DOHH2 (cell line): ENCODE measurements at regions not wholly inside any gene's neighbourhood (a gene's known extent, or its start where the extent isn't known, plus 50 kb on each side); places are given as distances from the start of the nearest gene placed in this dataset.

ENCODE experiments used
- H3F3A ChIP-seq: fragments of 200-600 bp; sonication (generic), shearing (Covaris generic); 2 replicates; pipeline ENCODE4 v1.6.0; 2016; ENCODE audit warnings: antibody characterized with exemption, mild to moderate bottlenecking; ENCODE audit not compliant: control insufficient read depth, insufficient read depth
- H3K27ac ChIP-seq: fragments of 200-600 bp; sonication (generic); 2 replicates; pipeline ENCODE4 v1.5.1; 2014; ENCODE audit warnings: low read depth, mild to moderate bottlenecking, low read length, moderate library complexity
- H3K27me3 ChIP-seq: fragments of 200-600 bp; sonication (generic); 2 replicates; pipeline ENCODE4 v1.6.1; 2014; ENCODE audit warnings: mild to moderate bottlenecking, low read length, mixed read lengths; ENCODE audit not compliant: control insufficient read depth
- H3K36me3 ChIP-seq: fragments of 200-600 bp; sonication (generic); 2 replicates; pipeline ENCODE4 v1.6.1; 2014; ENCODE audit warnings: mild to moderate bottlenecking, low read length, moderate library complexity, mixed read lengths; ENCODE audit not compliant: control insufficient read depth
- H3K4me1 ChIP-seq: fragments of 200-600 bp; sonication (generic); 2 replicates; pipeline ENCODE4 v1.6.1; 2014; ENCODE audit warnings: mild to moderate bottlenecking, low read length, mixed read lengths; ENCODE audit not compliant: control insufficient read depth
- H3K4me2 ChIP-seq: fragments of 200-600 bp; sonication (generic); 2 replicates; pipeline ENCODE4 v1.6.0; 2014; ENCODE audit warnings: mild to moderate bottlenecking, low read length, moderate library complexity
- H3K4me3 ChIP-seq: fragments of 200-600 bp; sonication (generic); 2 replicates; pipeline ENCODE4 v1.5.1; 2014; ENCODE audit warnings: mild to moderate bottlenecking, low read length, mixed read lengths
- H3K79me2 ChIP-seq: fragments of 200-600 bp; sonication (generic); 2 replicates; pipeline ENCODE4 v1.6.1; 2014; ENCODE audit warnings: mild to moderate bottlenecking, low read length, mixed read lengths; ENCODE audit not compliant: control insufficient read depth
- H3K9me2 ChIP-seq: fragments of 200-600 bp; sonication (generic); replicated peaks from 2 replicates; pipeline ENCODE4 v1.6.1; 2014; ENCODE audit warnings: mild to moderate bottlenecking, low read length, mixed read lengths; ENCODE audit not compliant: control insufficient read depth
- H3K9me3 ChIP-seq: fragments of 200-600 bp; sonication (generic); 2 replicates; pipeline ENCODE4 v1.6.1; 2014; ENCODE audit warnings: antibody characterized with exemption, low read length, mixed read lengths; ENCODE audit not compliant: control insufficient read depth, insufficient read depth
- H4K20me1 ChIP-seq: fragments of 200-600 bp; sonication (generic); 2 replicates; pipeline ENCODE4 v1.6.0; 2014; ENCODE audit warnings: low read depth, mild to moderate bottlenecking, antibody characterized with exemption, low read length, moderate library complexity; ENCODE audit not compliant: control insufficient read depth, insufficient read depth
- EZH2phosphoT487 ChIP-seq: fragments of 200-600 bp; sonication (generic); IDR thresholded peaks from 2 replicates; pipeline ENCODE4 v1.6.1; 2017; ENCODE audit warnings: borderline replicate concordance, mild to moderate bottlenecking, antibody characterized with exemption, low read length, moderate library complexity, mixed read lengths
- TF ChIP-seq, protein P1 (sequence below): fragments of 200-600 bp; sonication (generic); IDR thresholded peaks from one replicate; pipeline ENCODE4 v1.5.1; 2014; ENCODE audit warnings: antibody characterized with exemption, mild to moderate bottlenecking, low read depth, low read length; ENCODE audit not compliant: poor library complexity, severe bottlenecking

DNA sequence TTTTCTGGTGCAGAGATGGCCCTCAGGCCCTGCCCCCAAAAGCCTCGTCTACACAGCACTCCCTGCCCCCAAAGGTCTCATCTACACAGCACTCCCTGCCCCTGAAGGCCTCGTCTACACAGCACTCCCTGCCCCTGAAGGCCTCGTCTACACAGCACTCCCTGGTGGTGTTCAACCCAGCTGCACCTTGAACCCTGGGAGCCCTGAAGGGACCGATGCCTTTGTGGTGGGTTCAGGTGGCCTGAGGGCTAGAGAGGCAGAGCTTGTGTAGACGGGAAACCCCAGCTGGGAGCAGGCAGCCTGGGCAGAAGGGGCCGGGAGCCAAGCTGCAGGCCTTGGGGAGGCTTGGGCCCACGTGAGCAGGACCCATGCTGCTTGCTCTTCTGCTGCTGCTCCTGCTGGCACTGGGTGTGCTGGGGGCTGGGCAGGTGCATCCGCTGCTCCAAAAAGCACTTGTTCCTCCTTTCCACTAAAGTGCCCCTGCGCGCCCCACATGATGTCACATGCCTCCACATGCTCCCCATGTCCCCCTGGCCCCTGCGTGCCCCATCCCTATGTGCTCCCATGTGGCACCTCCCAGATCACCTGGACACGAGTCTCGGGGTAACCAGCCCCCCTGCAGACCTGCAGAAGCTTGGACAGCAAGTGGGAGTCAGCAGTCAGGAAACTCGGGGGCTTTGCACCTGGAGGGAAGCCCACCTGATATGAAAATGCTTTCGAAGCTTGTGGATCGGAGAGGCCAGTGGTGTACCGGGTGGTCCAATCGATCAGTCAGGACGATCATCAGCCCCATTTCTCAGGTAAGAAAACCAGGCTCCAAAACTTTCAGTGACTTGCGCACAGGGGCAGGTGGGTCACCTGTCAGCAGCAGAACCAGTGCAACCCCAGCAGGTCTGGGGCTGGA is 94.9 kb upstream of the CTDP1 start:
- Histone ChIP-seq H3K27ac (no peak overlapping the region), H3K4me2 (no peak overlapping the region), H3K79me2 (no peaks in the 10 kb centered on the region), H3K4me3 (no peak overlapping the region), H3K4me1 (no peaks in the 10 kb centered on the region), H3F3A (0 out of 2 replicates have a peak, but pooled peaks cover 4% of the 10 kb centered on the region), H3K27me3 (no peaks in the 10 kb centered on the region), H3K36me3 (no peaks in the 10 kb centered on the region), H3K9me3 (peaks cover 15% of the 10 kb centered on the region; the same call in 1 of the 2 replicates), H3K9me2 (no peaks in the 10 kb centered on the region), H4K20me1 (no peaks in the 10 kb centered on the region)
- TF ChIP-seq EZH2phosphoT487 = no peak
- TF ChIP-seq, protein P1, sequence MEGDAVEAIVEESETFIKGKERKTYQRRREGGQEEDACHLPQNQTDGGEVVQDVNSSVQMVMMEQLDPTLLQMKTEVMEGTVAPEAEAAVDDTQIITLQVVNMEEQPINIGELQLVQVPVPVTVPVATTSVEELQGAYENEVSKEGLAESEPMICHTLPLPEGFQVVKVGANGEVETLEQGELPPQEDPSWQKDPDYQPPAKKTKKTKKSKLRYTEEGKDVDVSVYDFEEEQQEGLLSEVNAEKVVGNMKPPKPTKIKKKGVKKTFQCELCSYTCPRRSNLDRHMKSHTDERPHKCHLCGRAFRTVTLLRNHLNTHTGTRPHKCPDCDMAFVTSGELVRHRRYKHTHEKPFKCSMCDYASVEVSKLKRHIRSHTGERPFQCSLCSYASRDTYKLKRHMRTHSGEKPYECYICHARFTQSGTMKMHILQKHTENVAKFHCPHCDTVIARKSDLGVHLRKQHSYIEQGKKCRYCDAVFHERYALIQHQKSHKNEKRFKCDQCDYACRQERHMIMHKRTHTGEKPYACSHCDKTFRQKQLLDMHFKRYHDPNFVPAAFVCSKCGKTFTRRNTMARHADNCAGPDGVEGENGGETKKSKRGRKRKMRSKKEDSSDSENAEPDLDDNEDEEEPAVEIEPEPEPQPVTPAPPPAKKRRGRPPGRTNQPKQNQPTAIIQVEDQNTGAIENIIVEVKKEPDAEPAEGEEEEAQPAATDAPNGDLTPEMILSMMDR = peak; percentile 10

- no peaks in the 10 kb centered on the region for H4K20me1 ChIP-seq
- no peaks in the 10 kb centered on the region for H3K4me1 ChIP-seq
- H3K4me2 ChIP-seq = no peak overlapping the region
- H3K9me2 ChIP-seq = no peaks in the 10 kb centered on the region
- TF ChIP-seq EZH2phosphoT487 = no peak
- TF ChIP-seq, protein P1 = no peak
- H3F3A ChIP-seq = 0 out of 2 replicates have a peak, but pooled peaks cover 4% of the 10 kb centered on the region
- no peaks in the 10 kb centered on the region for H3K36me3 ChIP-seq
- peaks cover 15% of the 10 kb centered on the region; the same call in 1 of the 2 replicates for H3K9me3 ChIP-seq
- H3K27me3 ChIP-seq = no peaks in the 10 kb centered on the region
- no peak overlapping the region for H3K4me3 ChIP-seq
- H3K27ac ChIP-seq = no peak overlapping the region
- no peaks in the 10 kb centered on the region for H3K79me2 ChIP-seq
Measured at GRCh38 chr18:79585395-79586370, 93.9 kb upstream of the CTDP1 start.

DNA sequence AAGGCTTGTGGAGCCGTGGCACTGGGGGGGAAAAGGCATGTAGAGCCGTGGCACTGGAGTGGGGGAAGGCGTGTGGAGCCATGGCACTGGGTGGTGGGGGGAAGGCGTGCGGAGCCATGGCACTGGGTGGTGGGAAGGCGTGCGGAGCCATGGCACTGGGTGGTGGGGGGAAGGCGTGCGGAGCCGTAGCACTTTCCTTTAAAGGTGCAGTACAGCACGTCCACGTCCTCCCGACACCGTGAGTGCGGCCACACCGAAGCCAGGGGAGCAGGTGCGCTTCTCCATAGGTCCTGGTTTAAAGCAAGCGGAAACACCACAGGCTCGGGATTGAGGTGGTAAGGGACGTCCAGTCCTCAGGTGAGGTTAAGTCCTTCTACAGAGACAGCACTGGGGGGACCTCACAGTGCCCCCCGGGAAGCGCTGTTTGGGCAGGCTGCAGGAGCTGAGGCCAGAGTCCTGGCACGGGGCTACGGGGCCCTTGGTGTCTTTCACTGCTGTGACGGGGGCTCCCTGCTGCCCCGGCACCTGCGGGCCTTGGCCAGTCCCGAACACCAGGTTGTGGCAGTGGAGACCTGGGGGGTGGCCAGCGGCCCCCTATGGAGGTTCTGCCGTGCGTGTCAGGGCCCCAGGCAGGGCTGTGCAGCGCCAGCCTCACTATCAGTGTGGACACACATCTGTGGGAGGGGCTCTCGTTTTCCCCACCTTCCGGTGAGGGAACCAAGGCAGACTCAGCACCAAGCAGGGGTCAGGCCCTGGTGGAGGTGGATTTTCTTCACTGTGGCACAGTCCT is 93.0 kb upstream of the CTDP1 start:
- no peaks in the 10 kb centered on the region for H3K36me3 ChIP-seq
- TF ChIP-seq, protein P1 = no peak
- TF ChIP-seq EZH2phosphoT487 = no peak
- H3K9me2 ChIP-seq = no peaks in the 10 kb centered on the region
- no peaks in the 10 kb centered on the region for H3K27me3 ChIP-seq
- H3K4me3 ChIP-seq = no peak overlapping the region
- H3K4me1 ChIP-seq = no peaks in the 10 kb centered on the region
- H3K79me2 ChIP-seq = no peaks in the 10 kb centered on the region
- H4K20me1 ChIP-seq = no peaks in the 10 kb centered on the region
- H3K4me2 ChIP-seq = no peak overlapping the region
- peaks cover 14% of the 10 kb centered on the region; the same call in 1 of the 2 replicates for H3K9me3 ChIP-seq
- H3K27ac ChIP-seq = no peak overlapping the region
- 0 out of 2 replicates have a peak, but pooled peaks cover 4% of the 10 kb centered on the region for H3F3A ChIP-seq
